ENCODE measurements at regions not wholly inside any gene's neighbourhood (a gene's known extent, or its start where the extent isn't known, plus 50 kb on each side); places are given as distances from the start of the nearest gene placed in this dataset.

- no peak for TF ChIP-seq CTCF (IDR thresholded peaks at IDR 0.05)
- peak in 1 of 2 experiments; percentile 3; a peak in 1 of 4 replicates for TF ChIP-seq EP300 (IDR thresholded peaks at IDR 0.05; ENCODE audit: borderline replicate concordance in 1 of 2, low read depth in 1 of 2, low read length in 1 of 2)
- no peak for TF ChIP-seq POLR2AphosphoS5 (IDR thresholded peaks at IDR 0.05; ENCODE audit: low read depth, low read length)
Measured at GRCh38 chr18:60196836-60197606, 175.6 kb downstream of the MC4R start.
